CD14-positive monocyte (primary cell): ENCODE measurements at regions not wholly inside any gene's neighbourhood (a gene's known extent, or its start where the extent isn't known, plus 50 kb on each side); places are given as distances from the start of the nearest gene placed in this dataset.
A peak's percentile ranks its signal among the peaks of the same experiment; 100 is the strongest.

Experiments
- DNase-seq, 3 donors: peaks; one replicate each; pipeline ENCODE4 v3.0.0-alpha.2; 2011 to 2022
- H2AFZ ChIP-seq: 2 replicates; pipeline ENCODE4 v1.6.0; 2012; ENCODE audit warnings: mild to moderate bottlenecking, low read depth, low read length, inconsistent platforms; ENCODE audit not compliant: insufficient read depth, poor library complexity, severe bottlenecking
- H3K27ac ChIP-seq, 2 donors: 1 replicate in 1 of 2; 2 replicates in 1 of 2; pipeline ENCODE4 v1.5.1; 2012 to 2013; ENCODE audit warnings: low read length in 2 of 2, control low read depth in 1 of 2, inconsistent platforms in 1 of 2, low read depth in 1 of 2, mild to moderate bottlenecking in 1 of 2
- H3K27me3 ChIP-seq, 2 donors: one replicate each; pipeline versions ENCODE4 v1.6.0 to v1.6.1; 2011 to 2013; ENCODE audit warnings: low read length in 2 of 2; ENCODE audit not compliant: control insufficient read depth in 2 of 2, insufficient read depth in 2 of 2
- H3K36me3 ChIP-seq, 2 donors: replicated peaks in 1 of 2; 1 replicate in 1 of 2; 2 replicates in 1 of 2; pipeline versions ENCODE4 v1.5.1 to v1.6.1; 2012 to 2013; ENCODE audit warnings: low read length in 2 of 2, control low read depth in 1 of 2, inconsistent platforms in 1 of 2, mild to moderate bottlenecking in 1 of 2; ENCODE audit not compliant: insufficient read depth in 2 of 2, control insufficient read depth in 1 of 2
- H3K4me1 ChIP-seq, 2 donors: 1 replicate in 1 of 2; 2 replicates in 1 of 2; pipeline versions ENCODE4 v1.5.1 to v1.6.1; 2012 to 2013; ENCODE audit warnings: low read length in 2 of 2, control low read depth in 1 of 2, inconsistent platforms in 1 of 2, mild to moderate bottlenecking in 1 of 2, moderate library complexity in 1 of 2; ENCODE audit not compliant: insufficient read depth in 2 of 2, control insufficient read depth in 1 of 2
- H3K4me2 ChIP-seq: replicated peaks from 2 replicates; pipeline ENCODE3; 2012; ENCODE audit warnings: low read length, moderate library complexity, mild to moderate bottlenecking; ENCODE audit not compliant: poor library complexity, severe bottlenecking; ENCODE audit errors: extremely low read depth
- H3K4me3 ChIP-seq, 3 experiments: fragments of 200-600 bp in 1 of 3; sonication (generic) in 1 of 3; replicated peaks in 1 of 3; 1 replicate in 2 of 3; 2 replicates in 1 of 3; pipeline ENCODE4 v1.5.1; 2011 to 2013; ENCODE audit warnings: low read length in 3 of 3, mild to moderate bottlenecking in 3 of 3, control low read depth in 2 of 3, low read depth in 2 of 3, inconsistent platforms in 1 of 3, moderate library complexity in 1 of 3
- H3K79me2 ChIP-seq: 2 replicates; pipeline ENCODE4 v1.6.0; 2012; ENCODE audit warnings: mild to moderate bottlenecking, control low read depth, inconsistent platforms, low read length, moderate library complexity; ENCODE audit not compliant: insufficient read depth
- H3K9ac ChIP-seq: 2 replicates; pipeline ENCODE4 v1.6.0; 2017; ENCODE audit warnings: low read length, mild to moderate bottlenecking; ENCODE audit not compliant: insufficient read depth, poor library complexity, severe bottlenecking
- H3K9me3 ChIP-seq, 2 donors: replicated peaks in 1 of 2; 1 replicate in 1 of 2; 2 replicates in 1 of 2; pipeline versions ENCODE4 v1.5.1 to v1.6.1; 2012 to 2013; ENCODE audit warnings: low read length in 2 of 2, control low read depth in 1 of 2; ENCODE audit not compliant: control insufficient read depth in 1 of 2, insufficient read depth in 1 of 2
- H4K20me1 ChIP-seq: 2 replicates; pipeline ENCODE4 v1.6.0; 2012; ENCODE audit warnings: mild to moderate bottlenecking, low read length, control low read depth, moderate library complexity; ENCODE audit not compliant: insufficient read depth
- H3K27ac Mint-ChIP-seq, 7 donors: one replicate each; pipeline ENCODE4 v1.8.0; 2020; ENCODE audit warnings: mild to moderate bottlenecking in 7 of 7, mixed read lengths in 7 of 7, moderate library complexity in 6 of 7, inconsistent platforms in 2 of 7
- H3K27me3 Mint-ChIP-seq, 3 donors: one replicate each; pipeline ENCODE4 v1.8.0; 2021 to 2022; ENCODE audit warnings: low read depth in 3 of 3, mild to moderate bottlenecking in 3 of 3, mixed read lengths in 3 of 3, moderate library complexity in 3 of 3, inconsistent platforms in 1 of 3
- H3K36me3 Mint-ChIP-seq, 2 donors: one replicate each; pipeline ENCODE4 v1.8.0; 2020; ENCODE audit warnings: mixed read lengths in 2 of 2, inconsistent platforms in 1 of 2, mild to moderate bottlenecking in 1 of 2
- H3K4me1 Mint-ChIP-seq: one replicate; pipeline ENCODE4 v1.8.0; 2020; ENCODE audit warnings: mild to moderate bottlenecking, mixed read lengths
- H3K4me3 Mint-ChIP-seq, 2 donors: one replicate each; pipeline ENCODE4 v1.8.0; 2020; ENCODE audit warnings: mild to moderate bottlenecking in 2 of 2, mixed read lengths in 2 of 2, moderate library complexity in 1 of 2
- H3K9me3 Mint-ChIP-seq, 7 donors: one replicate each; pipeline ENCODE4 v1.8.0; 2020 to 2022; ENCODE audit warnings: mixed read lengths in 7 of 7, mild to moderate bottlenecking in 6 of 7, moderate library complexity in 6 of 7, inconsistent platforms in 2 of 7
- WGBS: methylation state at CpG from one replicate; pipeline ENCODE4 v1.1.5; 2013; ENCODE audit warnings: missing lambda C conversion rate; ENCODE audit not compliant: insufficient coverage; 5-methylcytosine and 5-hydroxymethylcytosine counted together
- intact Hi-C, 2 donors: fragments of 100-400 bp; cut with micrococcal nuclease; formaldehyde crosslinking; loops; one replicate each; pipeline versions ENCODE4 v1.15.0 to v1.15.1; 2023
- TF ChIP-seq, protein P1 (sequence below): fragments of 200-600 bp; IDR thresholded peaks from one replicate; pipeline ENCODE4 v1.8.0; 2022; ENCODE audit warnings: antibody characterized with exemption, mild to moderate bottlenecking

DNA sequence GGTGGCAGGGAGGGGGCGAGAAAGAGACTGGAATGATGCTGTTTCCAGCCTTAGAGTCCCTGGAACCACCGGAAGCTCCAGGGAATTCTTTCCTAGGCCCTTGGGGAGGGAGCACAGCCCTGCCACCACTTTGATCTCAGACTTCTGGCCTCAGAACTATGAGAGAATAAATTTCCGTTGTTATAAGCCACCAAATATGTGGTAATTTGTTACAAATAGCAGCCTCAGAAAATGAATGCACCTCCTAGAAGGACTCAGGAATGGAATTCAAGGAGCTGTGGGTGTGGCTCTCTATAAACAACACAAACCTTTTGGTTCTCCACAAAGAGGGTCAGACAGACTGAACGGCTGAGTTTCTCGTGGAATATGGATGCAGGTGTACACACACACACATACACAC lies 144.5 kb downstream of the ACKR3 start:
- Histone ChIP-seq H3K79me2 (no peaks in the 10 kb centered on the region), H3K4me1 (peaks cover 41 to 54% of the 10 kb centered on the region in 2 donors), H3K36me3 (no peaks in the 10 kb centered on the region), H3K27me3 (peaks cover 6 to 27% of the 10 kb centered on the region in 2 donors), H3K9ac (no peak overlapping the region), H4K20me1 (no peaks in the 10 kb centered on the region), H3K4me2 (no peak overlapping the region), H2AFZ (no peak overlapping the region), H3K4me3 (no peak overlapping the region), H3K9me3 (no peaks in the 10 kb centered on the region), H3K27ac (no peak overlapping the region)
- H3K27me3 Mint-ChIP-seq, result peaks cover 14 to 23% (median 23%) of the 10 kb centered on the region in 3 donors
- DNase-seq, result no peak
- H3K4me1 Mint-ChIP-seq, result peaks cover 54% of the 10 kb centered on the region
- TF ChIP-seq, protein P1, sequence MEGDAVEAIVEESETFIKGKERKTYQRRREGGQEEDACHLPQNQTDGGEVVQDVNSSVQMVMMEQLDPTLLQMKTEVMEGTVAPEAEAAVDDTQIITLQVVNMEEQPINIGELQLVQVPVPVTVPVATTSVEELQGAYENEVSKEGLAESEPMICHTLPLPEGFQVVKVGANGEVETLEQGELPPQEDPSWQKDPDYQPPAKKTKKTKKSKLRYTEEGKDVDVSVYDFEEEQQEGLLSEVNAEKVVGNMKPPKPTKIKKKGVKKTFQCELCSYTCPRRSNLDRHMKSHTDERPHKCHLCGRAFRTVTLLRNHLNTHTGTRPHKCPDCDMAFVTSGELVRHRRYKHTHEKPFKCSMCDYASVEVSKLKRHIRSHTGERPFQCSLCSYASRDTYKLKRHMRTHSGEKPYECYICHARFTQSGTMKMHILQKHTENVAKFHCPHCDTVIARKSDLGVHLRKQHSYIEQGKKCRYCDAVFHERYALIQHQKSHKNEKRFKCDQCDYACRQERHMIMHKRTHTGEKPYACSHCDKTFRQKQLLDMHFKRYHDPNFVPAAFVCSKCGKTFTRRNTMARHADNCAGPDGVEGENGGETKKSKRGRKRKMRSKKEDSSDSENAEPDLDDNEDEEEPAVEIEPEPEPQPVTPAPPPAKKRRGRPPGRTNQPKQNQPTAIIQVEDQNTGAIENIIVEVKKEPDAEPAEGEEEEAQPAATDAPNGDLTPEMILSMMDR, result no peak
- 95% methylated on average over 5 of the region's 5 CpGs for WGBS
- intact Hi-C loops, result no loop called here
- H3K27ac Mint-ChIP-seq, result peak overlapping the region in 1 of 7 donors; percentile 28
- no peak overlapping the region for H3K4me3 Mint-ChIP-seq
- peaks cover 0 to 4% (median 0%) of the 10 kb centered on the region in 7 donors for H3K9me3 Mint-ChIP-seq
- peaks cover 0 to 4% of the 10 kb centered on the region in 2 donors for H3K36me3 Mint-ChIP-seq

DNA sequence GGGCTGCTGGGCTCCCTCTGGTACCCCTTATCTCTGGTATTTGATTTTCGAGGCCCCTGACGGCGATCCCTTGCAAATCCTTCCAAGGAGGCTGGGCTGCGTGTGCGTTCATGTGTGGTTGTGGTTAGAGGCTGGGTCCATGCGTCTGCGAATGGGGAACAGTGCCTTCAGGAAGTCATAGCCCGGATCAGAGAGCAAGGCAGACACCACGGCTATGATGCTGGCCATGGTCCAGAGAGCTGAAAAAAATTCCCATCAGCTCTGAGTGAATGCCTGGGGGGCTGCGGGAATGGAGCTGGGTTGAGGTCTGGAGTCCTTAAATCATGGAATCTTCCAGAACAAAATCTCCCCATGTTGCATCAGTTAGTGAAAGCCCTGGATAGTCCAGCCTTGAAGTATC lies 145.5 kb downstream of the ACKR3 start:
- Histone ChIP-seq H4K20me1 (no peaks in the 10 kb centered on the region), H3K4me2 (peak overlapping the region; percentile 45), H3K9ac (no peak overlapping the region), H3K36me3 (no peaks in the 10 kb centered on the region), H2AFZ (no peak overlapping the region), H3K4me1 (peaks cover 41 to 54% of the 10 kb centered on the region in 2 donors), H3K27ac (no peak overlapping the region), H3K27me3 (peaks cover 6 to 30% of the 10 kb centered on the region in 2 donors), H3K79me2 (no peaks in the 10 kb centered on the region), H3K4me3 (peak overlapping the region in 1 of 3 experiments; percentile 37), H3K9me3 (no peaks in the 10 kb centered on the region)
- TF ChIP-seq, protein P1, result no peak
- H3K27me3 Mint-ChIP-seq, result peaks cover 16 to 28% (median 23%) of the 10 kb centered on the region in 3 donors
- peaks cover 0 to 4% of the 10 kb centered on the region in 2 donors for H3K36me3 Mint-ChIP-seq
- intact Hi-C loops, result no loop called here
- H3K9me3 Mint-ChIP-seq, result peaks cover 0 to 4% (median 0%) of the 10 kb centered on the region in 7 donors
- peak overlapping the region; percentile 47 to 80 for H3K4me3 Mint-ChIP-seq
- WGBS, result 30% methylated on average over 2 of the region's 10 CpGs
- H3K27ac Mint-ChIP-seq, result peak overlapping the region in 5 of 7 donors; percentile 24 to 68 (median 47)
- peaks cover 51% of the 10 kb centered on the region for H3K4me1 Mint-ChIP-seq
- DNase-seq, result peak; percentile 54 to 64 (median 54)
